Germinal center (tissue), 1 donor: ENCODE measurements at regions not wholly inside any gene's neighbourhood (a gene's known extent, or its start where the extent isn't known, plus 50 kb on each side); places are given as distances from the start of the nearest gene placed in this dataset.
"Not testable (repeated sequence)": the region's sequence is repeated elsewhere in the genome, so short reads cannot be mapped to it uniquely, and the experiment has no call there.

Source experiments
- DNase-seq: peaks from one replicate; pipeline ENCODE4 v3.0.0; 2012; ENCODE audit warnings: mixed read lengths, low spot score

DNA sequence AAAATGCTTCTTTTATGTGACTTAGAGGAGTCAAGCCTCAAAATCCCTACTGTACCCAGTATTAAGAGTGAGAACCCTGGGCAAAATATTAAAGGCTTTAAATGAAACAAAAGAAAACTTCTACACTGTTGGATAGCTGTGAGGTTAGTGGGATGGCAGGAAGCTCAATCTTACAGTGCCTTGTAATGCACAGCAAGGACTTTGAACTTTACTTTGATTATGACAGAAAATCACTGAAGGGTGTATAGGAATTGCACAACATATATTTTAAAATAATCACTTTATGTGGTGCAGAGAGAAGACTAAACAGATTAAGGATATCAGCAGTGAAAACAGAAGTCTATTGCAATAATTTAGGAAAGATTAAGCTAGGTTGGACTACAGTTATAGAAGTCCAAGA, 1333.4 kb downstream of the ADGRL3 start:
- DNase-seq: no peak

GRCh38 chr4:62531731-62532130, 1331.6 kb downstream of the ADGRL3 start:
- no peak for DNase-seq

GRCh38 chr4:62531264-62531663, 1331.1 kb downstream of the ADGRL3 start:
- no peak for DNase-seq

DNA sequence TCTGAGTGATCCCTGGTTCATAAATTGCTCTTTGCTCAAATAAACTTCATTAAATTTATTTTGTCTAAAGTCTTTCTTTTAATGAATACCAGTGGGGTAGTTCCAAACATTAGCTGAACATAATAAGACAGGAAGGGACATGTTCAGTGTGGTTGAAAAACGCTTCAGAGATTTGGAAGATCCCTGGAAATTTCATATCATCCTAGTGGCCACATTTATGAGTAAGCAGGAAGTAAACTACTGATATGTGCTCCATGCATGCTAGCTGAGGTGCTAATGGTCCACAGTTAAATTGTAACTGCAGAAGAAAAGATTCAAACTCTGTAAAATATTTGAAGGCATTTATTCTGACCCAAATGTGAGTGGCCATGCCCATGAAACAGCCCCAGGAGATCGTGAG, 1328.7 kb downstream of the ADGRL3 start:
- no peak for DNase-seq

DNA sequence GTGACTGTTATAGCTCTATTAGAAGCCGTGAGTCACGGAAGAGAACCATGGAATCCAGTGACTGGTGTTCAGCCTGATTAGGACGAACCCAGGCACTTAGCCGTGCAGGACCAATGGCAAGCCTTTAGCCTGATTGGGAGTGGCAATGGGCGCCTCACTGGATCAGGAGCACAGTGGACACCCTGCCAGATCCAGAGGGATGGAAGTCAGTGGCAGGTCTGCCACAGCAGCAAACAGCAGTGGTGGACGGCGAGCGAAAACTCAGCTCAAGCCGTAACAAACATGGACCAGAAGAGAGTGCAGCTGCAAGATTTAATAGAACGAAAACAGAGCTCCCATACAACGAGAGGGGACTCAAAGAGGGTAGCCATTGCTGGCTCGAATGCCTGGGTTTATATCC, 1326.5 kb downstream of the ADGRL3 start:
- no peak for DNase-seq

- DNase-seq: no peak
These were observed 1323.1 kb downstream of the ADGRL3 start for GRCh38 chr4:62523256-62523655.

DNA sequence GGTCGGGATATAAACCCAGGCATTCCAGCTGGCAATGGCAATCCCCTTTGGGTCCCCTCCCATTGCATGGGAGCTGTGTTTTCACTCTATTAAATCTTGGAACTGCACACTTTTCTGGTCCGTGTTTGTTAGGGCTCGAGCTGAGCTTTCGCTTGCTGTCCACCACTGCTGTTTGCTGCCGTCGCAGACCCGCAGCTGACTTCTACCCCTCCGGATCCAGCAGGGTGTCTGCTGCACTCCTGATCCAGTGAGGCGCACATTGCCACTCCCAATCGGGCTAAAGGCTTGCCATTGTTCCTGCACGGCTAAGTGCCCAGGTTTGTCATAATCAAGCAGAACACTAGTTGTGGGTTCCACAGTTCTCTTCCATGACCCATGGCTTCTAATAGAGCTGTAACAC, 1322.1 kb downstream of the ADGRL3 start:
- no peak for DNase-seq

- no peak for DNase-seq
These were observed 1317.6 kb downstream of the ADGRL3 start for GRCh38 chr4:62517716-62518115.

DNA sequence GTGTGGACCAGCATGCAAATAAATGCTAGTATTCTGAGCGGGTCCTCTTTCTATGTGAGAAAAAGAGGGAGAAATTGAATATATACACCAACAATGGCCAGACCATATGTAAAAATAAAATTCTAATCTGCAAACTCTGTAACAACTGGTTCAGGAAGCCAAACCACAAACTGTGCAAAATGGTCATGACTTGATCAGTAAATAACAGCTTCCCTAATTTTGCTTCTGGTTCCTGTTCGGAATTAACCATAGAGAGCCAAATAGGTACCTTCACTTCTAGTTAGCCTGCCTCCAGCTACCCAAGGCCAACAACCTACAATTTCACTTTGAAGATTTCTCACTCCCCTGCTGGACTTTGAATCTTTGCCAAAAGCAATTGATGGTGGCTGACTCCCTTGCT, 1313.2 kb downstream of the ADGRL3 start:
- no peak for DNase-seq

GRCh38 chr4:62512271-62512670, 1312.1 kb downstream of the ADGRL3 start:
- DNase-seq: no peak

DNA sequence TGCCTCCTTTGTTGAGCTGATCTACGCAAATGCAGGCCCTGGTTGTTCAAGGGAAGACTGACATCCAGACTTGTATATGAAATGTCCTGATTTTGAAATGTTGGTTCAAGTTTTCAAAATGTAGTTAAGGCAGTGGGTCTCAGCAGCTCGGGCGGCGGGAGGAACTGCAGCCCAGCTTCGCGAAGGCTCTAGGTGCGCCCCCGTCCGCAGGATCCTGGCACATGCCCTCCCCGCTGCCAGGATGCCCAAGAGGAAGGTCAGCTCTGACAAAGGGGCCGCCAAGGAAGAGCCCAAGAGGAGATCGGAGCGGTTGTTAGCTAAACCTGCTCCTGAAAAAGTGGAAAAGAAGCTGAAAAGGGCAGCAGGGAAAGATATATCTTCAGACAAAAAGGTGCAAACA, 1310.1 kb downstream of the ADGRL3 start:
- no peak for DNase-seq

DNA sequence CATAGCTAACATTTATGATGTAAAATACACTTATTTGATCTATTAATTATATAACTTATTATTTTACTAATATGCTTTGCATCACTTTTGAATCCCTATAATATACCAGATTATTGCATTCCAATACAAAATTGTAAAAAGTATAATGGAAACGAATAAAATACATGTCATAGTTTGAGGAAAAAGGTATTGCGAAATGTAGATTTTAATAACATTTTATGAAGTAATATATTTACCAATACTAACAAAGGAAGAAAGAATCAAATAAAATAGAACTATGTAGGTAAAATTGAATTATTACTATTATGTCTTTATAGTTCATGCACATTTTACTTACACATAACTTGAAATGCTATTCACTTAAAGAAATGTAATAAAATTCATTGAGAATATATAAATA, 1300.2 kb downstream of the ADGRL3 start:
- no peak for DNase-seq

DNA sequence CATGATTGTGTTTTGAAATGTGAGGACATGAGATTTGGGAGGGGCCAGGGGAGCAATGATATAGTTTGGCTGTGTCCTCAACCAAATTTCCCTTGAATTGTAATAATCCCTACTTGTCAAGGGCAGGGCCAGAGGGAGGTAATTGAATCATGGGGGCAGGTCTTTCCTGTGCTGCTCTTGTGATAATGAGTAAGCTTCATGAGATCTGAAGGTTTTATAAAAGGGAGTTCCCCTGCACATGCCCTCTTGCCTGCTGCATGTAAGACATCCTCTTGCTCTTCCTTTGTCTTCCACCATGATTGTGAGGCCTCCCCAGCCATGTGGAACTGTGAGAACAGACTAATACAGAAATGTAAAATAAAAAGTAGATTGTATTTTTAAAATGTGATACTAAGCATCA, 1294.9 kb downstream of the ADGRL3 start:
- no peak for DNase-seq

DNA sequence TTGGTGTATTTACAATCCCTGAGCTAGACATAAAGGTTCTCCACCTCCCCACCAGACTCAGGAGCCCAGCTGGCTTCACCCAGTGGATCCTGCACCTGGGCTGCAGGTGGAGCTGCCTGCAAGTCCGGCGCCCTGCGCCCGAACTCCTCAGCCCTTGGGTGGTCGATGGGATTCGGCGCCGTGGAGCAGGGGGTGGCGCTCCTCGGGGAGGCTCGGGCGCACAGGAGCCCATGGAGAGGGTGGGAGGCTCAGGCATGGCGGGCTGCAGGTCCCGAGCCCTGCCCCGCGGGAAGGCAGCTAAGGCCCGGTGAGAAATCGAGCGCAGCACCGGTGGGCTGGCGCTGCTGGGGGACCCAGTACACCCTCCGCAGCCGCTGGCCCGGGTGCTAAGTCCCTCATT, 1291.6 kb downstream of the ADGRL3 start:
- DNase-seq: not testable (repeated sequence)

GRCh38 chr4:62490635-62491034, 1290.5 kb downstream of the ADGRL3 start:
- DNase-seq: no peak

- no peak for DNase-seq
These were observed 1286.9 kb downstream of the ADGRL3 start for GRCh38 chr4:62487016-62487415.

DNA sequence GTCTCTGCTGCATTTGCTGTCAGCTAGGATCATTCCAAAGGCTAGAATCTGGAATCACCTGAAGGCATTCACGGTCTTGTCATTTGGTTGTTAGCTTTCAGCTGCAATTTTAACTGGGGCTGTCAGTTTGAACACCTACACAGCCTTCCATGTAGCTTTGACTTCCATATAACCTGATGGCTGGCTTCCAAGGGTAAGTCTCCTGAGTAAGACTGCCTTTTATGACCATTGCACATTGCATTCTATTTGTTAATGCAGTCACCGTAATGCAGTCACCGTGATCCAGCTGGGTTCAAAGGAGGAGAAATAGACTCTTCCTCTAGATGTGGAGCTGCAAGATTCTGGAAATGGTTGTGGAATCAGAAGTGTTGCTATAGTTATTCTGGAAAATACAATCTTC, 1284.2 kb downstream of the ADGRL3 start:
- DNase-seq: no peak

DNA sequence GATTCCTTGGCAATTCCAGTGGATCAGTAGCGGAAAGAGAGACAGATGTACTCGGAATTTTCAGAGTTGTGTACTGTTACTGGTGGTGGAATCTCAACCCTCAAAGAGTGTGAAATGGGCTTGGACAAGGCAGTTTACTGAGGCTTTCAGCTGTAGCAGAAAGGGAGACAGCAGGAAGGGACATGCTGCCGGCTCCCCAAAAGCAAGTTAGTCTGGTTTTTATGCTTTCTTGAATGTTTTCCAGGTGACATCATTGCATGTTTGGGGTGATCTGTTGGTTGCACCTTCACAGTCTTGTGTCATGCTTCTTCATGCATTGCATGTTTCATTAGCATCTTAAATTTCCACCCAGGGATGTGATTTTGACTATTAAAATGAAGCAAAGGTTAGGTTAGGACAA, 1282.2 kb downstream of the ADGRL3 start:
- DNase-seq: no peak

DNA sequence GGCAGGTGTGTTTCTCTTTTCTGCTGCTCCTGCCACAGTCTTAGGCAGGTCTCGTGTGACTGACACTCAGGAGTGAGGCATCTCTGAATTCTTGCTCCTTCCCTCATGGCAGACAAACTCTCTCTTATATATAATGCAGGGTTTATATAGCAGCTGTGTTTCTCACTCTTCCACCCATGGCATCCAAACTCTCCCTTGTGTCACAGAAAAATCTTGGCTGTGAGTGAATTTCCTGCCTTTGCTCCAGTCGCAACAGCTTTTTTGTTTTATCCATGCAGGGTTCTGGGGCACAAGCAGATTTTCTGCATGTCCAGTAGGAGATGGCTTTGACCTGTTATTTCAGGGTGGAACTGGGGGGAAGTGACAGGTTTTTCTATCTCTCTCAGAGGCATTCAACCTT, 1275.5 kb downstream of the ADGRL3 start:
- DNase-seq: no peak

GRCh38 chr4:62474802-62475201, 1274.7 kb downstream of the ADGRL3 start:
- DNase-seq: no peak

GRCh38 chr4:62471021-62471420, 1270.9 kb downstream of the ADGRL3 start:
- DNase-seq: no peak

DNA sequence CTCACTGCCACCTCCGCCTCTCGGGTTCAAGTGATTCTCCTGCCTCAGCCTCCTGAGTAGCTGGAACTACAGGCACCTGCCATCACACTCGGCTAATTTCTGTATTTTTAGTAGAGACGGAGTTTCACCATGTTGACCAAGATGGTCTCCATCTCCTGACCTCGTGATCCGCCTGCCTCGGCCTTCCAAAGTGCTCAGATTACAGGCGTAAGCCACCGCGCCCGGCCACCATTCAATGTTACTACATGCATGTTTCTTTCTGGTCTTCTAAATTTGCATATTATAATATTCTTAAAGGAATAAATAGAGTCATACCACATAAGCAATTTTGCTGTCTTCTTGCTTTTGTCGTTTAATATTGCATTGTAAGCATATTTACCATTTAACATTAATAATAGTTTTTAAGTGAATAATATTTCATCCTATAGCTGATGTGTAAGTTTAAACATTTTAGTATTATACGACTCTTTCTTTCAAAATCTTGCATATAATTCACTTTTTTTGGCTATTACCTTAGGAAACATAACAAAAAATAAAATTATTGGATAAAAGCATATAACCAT, 1270.4 kb downstream of the ADGRL3 start:
- no peak for DNase-seq

DNA sequence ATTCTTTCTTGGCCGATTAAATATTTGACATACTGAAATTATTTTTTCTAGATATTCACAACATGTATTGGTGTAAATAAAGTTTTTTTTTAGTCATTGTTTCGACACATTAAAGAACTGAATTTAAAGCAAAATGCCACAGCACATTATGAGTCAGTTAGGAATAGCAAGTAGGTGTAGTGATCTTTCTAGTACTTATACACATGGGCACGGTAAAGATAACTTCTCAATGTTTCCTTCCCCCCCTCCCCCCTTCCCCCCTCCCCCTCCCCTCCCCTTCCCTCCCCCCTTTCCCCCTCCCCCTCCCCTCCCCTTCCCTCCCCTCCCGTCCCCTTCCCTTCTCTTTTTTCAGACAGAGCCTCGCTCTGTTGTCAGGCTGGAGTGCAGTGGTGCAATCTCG, 1269.9 kb downstream of the ADGRL3 start:
- no peak for DNase-seq

GRCh38 chr4:62461961-62462360, 1261.8 kb downstream of the ADGRL3 start:
- no peak for DNase-seq

GRCh38 chr4:62460329-62460728, 1260.2 kb downstream of the ADGRL3 start:
- no peak for DNase-seq
